Lower lobe of right lung (tissue), 2 donors: ENCODE measurements at regions not wholly inside any gene's neighbourhood (a gene's known extent, or its start where the extent isn't known, plus 50 kb on each side); places are given as distances from the start of the nearest gene placed in this dataset.

ENCODE experiments used
- ATAC-seq, 2 donors: fragments of 200-7000 bp; cut with Tn5 transposase; one replicate each; pipeline ENCODE4 v1.9.1; 2020 to 2022; ENCODE audit warnings: mild to moderate bottlenecking in 2 of 2, moderate library complexity in 2 of 2
- DNase-seq: peaks from one replicate; pipeline ENCODE4 v3.0.0-alpha.2; 2020
- H3K27ac ChIP-seq: fragments of 200-600 bp; one replicate; pipeline ENCODE4 v1.8.0; 2022
- H3K27me3 ChIP-seq: fragments of 200-600 bp; one replicate; pipeline ENCODE4 v1.8.0; 2022; ENCODE audit warnings: low read depth
- H3K36me3 ChIP-seq: fragments of 200-600 bp; one replicate; pipeline ENCODE4 v1.8.0; 2022; ENCODE audit warnings: mild to moderate bottlenecking
- H3K4me1 ChIP-seq: fragments of 200-600 bp; one replicate; pipeline ENCODE4 v1.8.0; 2022
- H3K4me3 ChIP-seq: fragments of 200-600 bp; one replicate; pipeline ENCODE4 v1.8.0; 2022; ENCODE audit warnings: mild to moderate bottlenecking
- H3K9me3 ChIP-seq: fragments of 200-600 bp; one replicate; pipeline ENCODE4 v1.8.0; 2022
- CTCF ChIP-seq: fragments of 200-600 bp; IDR thresholded peaks from one replicate; pipeline ENCODE4 v1.8.0; 2022; ENCODE audit warnings: antibody characterized with exemption, mild to moderate bottlenecking
- intact Hi-C: fragments of 100-400 bp; cut with DNase I; formaldehyde crosslinking; loops from one replicate; pipeline ENCODE4 v1.11.0; 2022
- donor health status: DM: no; HTN: yes; CAD: no; lungs with severe emphysema.

- intact Hi-C loops: no loop called here
- TF ChIP-seq CTCF: no peak
- Histone ChIP-seq H3K27ac (no peak overlapping the region), H3K4me1 (no peaks in the 10 kb centered on the region), H3K9me3 (no peaks in the 10 kb centered on the region), H3K36me3 (no peaks in the 10 kb centered on the region), H3K27me3 (no peaks in the 10 kb centered on the region), H3K4me3 (no peak overlapping the region)
- no peak for ATAC-seq
- DNase-seq: no peak
Observed at GRCh38 chr5:101878190-101878589, 417.9 kb downstream of the SLCO4C1 start.

- DNase-seq: no peak
- intact Hi-C loops: no loop called here
- H3K27ac ChIP-seq: no peak overlapping the region
- no peaks in the 10 kb centered on the region for H3K27me3 ChIP-seq
- H3K4me1 ChIP-seq: no peaks in the 10 kb centered on the region
- ATAC-seq: no peak
- TF ChIP-seq CTCF: no peak
- H3K36me3 ChIP-seq: no peaks in the 10 kb centered on the region
- H3K9me3 ChIP-seq: no peaks in the 10 kb centered on the region
- no peak overlapping the region for H3K4me3 ChIP-seq
Observed at GRCh38 chr5:101877451-101877850, 418.6 kb downstream of the SLCO4C1 start.

- H3K27me3 ChIP-seq: no peaks in the 10 kb centered on the region
- no peaks in the 10 kb centered on the region for H3K36me3 ChIP-seq
- H3K9me3 ChIP-seq: no peaks in the 10 kb centered on the region
- DNase-seq (no peak), ATAC-seq (no peak)
- H3K4me3 ChIP-seq: no peak overlapping the region
- no peaks in the 10 kb centered on the region for H3K4me1 ChIP-seq
- TF ChIP-seq CTCF: no peak
- intact Hi-C loops: no loop called here
- H3K27ac ChIP-seq: no peak overlapping the region
Observed at GRCh38 chr5:101866473-101866872, 429.6 kb downstream of the SLCO4C1 start.

- peak; percentile 24 for DNase-seq
- Histone ChIP-seq H3K27me3 (no peaks in the 10 kb centered on the region), H3K27ac (no peak overlapping the region), H3K9me3 (no peaks in the 10 kb centered on the region), H3K36me3 (no peaks in the 10 kb centered on the region), H3K4me3 (no peak overlapping the region), H3K4me1 (no peaks in the 10 kb centered on the region)
- ATAC-seq: peak in 1 of 2 donors; percentile 15
- TF ChIP-seq CTCF: no peak
- intact Hi-C loops: no loop called here
Observed at GRCh38 chr5:101860563-101860962, 435.5 kb downstream of the SLCO4C1 start.

- intact Hi-C loops: no loop called here
- ATAC-seq: no peak
- no peak overlapping the region for H3K4me3 ChIP-seq
Observed at GRCh38 chr5:101860145-101860544, 435.9 kb downstream of the SLCO4C1 start.

More at GRCh38 chr5:101860145-101860544, 435.9 kb downstream of the SLCO4C1 start:
- Histone ChIP-seq H3K36me3 (no peaks in the 10 kb centered on the region), H3K4me1 (no peaks in the 10 kb centered on the region), H3K27me3 (no peaks in the 10 kb centered on the region), H3K27ac (no peak overlapping the region), H3K9me3 (no peaks in the 10 kb centered on the region)
- TF ChIP-seq CTCF: no peak
- peak; percentile 13 for DNase-seq
